ENCODE measurements at regions not wholly inside any gene's neighbourhood (a gene's known extent, or its start where the extent isn't known, plus 50 kb on each side); places are given as distances from the start of the nearest gene placed in this dataset.

DNA sequence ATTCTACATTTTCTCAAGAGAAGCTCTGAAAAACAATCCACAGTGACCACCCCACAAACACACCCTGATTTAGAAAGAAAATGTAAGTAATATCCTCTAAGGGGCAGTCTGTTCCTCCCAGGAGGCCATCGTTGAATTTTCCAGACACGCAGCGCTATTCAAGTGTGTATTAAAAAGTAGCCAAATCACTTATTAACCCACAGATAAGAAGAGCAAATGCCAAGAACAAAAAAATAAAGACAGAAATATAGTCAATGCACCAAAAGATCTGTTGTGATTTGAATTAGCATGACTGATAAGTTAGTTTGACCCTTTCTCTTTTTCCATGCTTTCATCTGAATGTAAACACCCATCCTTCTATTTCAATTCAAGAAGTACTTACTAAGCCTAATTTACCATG is 622.8 kb upstream of the ZNF385D start (continued):
- TF ChIP-seq, protein P1, sequence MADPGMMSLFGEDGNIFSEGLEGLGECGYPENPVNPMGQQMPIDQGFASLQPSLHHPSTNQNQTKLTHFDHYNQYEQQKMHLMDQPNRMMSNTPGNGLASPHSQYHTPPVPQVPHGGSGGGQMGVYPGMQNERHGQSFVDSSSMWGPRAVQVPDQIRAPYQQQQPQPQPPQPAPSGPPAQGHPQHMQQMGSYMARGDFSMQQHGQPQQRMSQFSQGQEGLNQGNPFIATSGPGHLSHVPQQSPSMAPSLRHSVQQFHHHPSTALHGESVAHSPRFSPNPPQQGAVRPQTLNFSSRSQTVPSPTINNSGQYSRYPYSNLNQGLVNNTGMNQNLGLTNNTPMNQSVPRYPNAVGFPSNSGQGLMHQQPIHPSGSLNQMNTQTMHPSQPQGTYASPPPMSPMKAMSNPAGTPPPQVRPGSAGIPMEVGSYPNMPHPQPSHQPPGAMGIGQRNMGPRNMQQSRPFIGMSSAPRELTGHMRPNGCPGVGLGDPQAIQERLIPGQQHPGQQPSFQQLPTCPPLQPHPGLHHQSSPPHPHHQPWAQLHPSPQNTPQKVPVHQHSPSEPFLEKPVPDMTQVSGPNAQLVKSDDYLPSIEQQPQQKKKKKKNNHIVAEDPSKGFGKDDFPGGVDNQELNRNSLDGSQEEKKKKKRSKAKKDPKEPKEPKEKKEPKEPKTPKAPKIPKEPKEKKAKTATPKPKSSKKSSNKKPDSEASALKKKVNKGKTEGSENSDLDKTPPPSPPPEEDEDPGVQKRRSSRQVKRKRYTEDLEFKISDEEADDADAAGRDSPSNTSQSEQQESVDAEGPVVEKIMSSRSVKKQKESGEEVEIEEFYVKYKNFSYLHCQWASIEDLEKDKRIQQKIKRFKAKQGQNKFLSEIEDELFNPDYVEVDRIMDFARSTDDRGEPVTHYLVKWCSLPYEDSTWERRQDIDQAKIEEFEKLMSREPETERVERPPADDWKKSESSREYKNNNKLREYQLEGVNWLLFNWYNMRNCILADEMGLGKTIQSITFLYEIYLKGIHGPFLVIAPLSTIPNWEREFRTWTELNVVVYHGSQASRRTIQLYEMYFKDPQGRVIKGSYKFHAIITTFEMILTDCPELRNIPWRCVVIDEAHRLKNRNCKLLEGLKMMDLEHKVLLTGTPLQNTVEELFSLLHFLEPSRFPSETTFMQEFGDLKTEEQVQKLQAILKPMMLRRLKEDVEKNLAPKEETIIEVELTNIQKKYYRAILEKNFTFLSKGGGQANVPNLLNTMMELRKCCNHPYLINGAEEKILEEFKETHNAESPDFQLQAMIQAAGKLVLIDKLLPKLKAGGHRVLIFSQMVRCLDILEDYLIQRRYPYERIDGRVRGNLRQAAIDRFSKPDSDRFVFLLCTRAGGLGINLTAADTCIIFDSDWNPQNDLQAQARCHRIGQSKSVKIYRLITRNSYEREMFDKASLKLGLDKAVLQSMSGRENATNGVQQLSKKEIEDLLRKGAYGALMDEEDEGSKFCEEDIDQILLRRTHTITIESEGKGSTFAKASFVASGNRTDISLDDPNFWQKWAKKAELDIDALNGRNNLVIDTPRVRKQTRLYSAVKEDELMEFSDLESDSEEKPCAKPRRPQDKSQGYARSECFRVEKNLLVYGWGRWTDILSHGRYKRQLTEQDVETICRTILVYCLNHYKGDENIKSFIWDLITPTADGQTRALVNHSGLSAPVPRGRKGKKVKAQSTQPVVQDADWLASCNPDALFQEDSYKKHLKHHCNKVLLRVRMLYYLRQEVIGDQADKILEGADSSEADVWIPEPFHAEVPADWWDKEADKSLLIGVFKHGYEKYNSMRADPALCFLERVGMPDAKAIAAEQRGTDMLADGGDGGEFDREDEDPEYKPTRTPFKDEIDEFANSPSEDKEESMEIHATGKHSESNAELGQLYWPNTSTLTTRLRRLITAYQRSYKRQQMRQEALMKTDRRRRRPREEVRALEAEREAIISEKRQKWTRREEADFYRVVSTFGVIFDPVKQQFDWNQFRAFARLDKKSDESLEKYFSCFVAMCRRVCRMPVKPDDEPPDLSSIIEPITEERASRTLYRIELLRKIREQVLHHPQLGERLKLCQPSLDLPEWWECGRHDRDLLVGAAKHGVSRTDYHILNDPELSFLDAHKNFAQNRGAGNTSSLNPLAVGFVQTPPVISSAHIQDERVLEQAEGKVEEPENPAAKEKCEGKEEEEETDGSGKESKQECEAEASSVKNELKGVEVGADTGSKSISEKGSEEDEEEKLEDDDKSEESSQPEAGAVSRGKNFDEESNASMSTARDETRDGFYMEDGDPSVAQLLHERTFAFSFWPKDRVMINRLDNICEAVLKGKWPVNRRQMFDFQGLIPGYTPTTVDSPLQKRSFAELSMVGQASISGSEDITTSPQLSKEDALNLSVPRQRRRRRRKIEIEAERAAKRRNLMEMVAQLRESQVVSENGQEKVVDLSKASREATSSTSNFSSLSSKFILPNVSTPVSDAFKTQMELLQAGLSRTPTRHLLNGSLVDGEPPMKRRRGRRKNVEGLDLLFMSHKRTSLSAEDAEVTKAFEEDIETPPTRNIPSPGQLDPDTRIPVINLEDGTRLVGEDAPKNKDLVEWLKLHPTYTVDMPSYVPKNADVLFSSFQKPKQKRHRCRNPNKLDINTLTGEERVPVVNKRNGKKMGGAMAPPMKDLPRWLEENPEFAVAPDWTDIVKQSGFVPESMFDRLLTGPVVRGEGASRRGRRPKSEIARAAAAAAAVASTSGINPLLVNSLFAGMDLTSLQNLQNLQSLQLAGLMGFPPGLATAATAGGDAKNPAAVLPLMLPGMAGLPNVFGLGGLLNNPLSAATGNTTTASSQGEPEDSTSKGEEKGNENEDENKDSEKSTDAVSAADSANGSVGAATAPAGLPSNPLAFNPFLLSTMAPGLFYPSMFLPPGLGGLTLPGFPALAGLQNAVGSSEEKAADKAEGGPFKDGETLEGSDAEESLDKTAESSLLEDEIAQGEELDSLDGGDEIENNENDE (IDR thresholded peaks at IDR 0.05; ENCODE audit: insufficient replicate concordance, low read length), result no peak
- TF ChIP-seq HDAC2 (IDR thresholded peaks at IDR 0.05; ENCODE audit: borderline replicate concordance in 1 of 2, low read depth in 2 of 2, low read length in 2 of 2) (no peak), BACH1 (IDR thresholded peaks at IDR 0.05; ENCODE audit: low read length) (no peak), JUN (IDR thresholded peaks at IDR 0.05; ENCODE audit: low read depth, low read length) (no peak)

All from H1 (cell line).